ENCODE measurements at regions not wholly inside any gene's neighbourhood (a gene's known extent, or its start where the extent isn't known, plus 50 kb on each side); places are given as distances from the start of the nearest gene placed in this dataset.
A peak's percentile ranks its signal among the peaks of the same experiment; 100 is the strongest.

DNA sequence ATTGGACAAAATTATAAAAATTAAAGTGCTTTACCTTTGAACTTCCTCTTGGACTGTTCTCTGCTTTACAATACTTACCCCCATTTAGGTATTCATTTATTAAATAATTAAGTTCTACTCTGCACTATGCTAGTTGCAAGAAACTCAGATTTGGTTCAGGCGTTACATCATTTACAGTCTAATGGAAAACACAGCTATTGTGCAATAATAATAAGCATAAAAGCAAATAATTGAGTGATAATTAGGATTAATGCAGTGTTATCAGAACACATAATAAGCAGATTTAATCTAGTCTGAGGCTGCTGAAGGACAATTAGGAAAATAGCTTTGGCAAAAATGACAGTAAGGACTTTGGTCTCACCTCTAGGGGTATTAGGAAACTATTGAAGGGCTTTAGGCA, 493.2 kb upstream of the ADARB2 start:
- TF ChIP-seq, protein P1, sequence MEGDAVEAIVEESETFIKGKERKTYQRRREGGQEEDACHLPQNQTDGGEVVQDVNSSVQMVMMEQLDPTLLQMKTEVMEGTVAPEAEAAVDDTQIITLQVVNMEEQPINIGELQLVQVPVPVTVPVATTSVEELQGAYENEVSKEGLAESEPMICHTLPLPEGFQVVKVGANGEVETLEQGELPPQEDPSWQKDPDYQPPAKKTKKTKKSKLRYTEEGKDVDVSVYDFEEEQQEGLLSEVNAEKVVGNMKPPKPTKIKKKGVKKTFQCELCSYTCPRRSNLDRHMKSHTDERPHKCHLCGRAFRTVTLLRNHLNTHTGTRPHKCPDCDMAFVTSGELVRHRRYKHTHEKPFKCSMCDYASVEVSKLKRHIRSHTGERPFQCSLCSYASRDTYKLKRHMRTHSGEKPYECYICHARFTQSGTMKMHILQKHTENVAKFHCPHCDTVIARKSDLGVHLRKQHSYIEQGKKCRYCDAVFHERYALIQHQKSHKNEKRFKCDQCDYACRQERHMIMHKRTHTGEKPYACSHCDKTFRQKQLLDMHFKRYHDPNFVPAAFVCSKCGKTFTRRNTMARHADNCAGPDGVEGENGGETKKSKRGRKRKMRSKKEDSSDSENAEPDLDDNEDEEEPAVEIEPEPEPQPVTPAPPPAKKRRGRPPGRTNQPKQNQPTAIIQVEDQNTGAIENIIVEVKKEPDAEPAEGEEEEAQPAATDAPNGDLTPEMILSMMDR (IDR thresholded peaks at IDR 0.05; ENCODE audit: insufficient read depth, low read depth, low read length, missing control alignments) = no peak
- DNase-seq (ENCODE audit: low read depth) = no peak

DNA sequence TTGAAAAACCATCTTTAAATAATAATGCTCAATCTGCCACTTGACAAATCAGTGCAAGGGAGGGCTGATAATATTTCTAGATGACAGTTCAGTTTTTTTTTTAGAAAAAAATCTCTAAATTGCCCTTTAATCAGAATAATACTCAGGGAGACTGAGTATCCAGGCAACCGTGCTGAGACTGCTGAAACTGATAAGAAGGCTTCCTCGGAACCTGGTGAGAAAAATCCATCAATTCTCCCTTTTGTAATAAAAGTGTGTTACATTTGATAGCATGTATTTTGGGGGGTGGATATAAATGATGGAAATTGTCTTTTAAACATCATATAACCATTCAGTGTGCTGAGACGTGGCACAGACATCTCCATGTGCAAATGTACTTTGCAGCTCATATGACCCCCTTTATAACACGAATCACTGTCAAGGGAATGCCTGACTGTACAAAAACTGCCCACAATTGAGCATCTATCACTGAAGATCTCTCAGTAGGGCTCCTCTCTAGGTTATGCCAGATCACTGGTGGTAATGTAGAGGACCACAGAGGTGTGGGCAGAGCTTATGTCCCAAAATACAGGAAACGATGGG, 491.1 kb upstream of the ADARB2 start:
- TF ChIP-seq, protein P1 (IDR thresholded peaks at IDR 0.05; ENCODE audit: insufficient read depth, low read depth, low read length, missing control alignments) = no peak
- DNase-seq (ENCODE audit: low read depth) = no peak
- no peak overlapping the region for H3K4me3 ChIP-seq (ENCODE audit: low read length)

More for the DNA sequence above, 493.2 kb upstream of the ADARB2 start:
- H3K4me3 ChIP-seq (ENCODE audit: low read length) = no peak overlapping the region

DNA sequence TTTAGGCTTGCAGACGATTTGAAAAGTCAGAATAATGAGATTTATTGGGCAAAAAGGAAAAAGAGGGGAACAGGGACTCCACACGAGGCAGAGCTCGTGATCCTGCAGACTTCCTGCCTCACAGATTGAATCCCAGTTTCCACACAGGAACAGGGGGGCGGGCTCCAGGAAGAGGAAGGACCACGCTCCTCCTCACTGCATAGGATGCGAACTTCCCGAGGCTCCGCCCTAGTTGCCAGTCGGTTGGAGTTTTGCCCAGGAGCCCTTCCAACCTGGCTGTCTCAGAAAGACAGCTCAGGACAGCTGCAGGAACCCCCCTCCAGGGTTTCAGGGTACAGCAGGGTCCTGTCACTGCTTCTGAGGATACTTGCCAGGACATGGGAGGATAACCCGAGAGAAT, 488.3 kb upstream of the ADARB2 start:
- no peak for DNase-seq (ENCODE audit: low read depth)

DNA sequence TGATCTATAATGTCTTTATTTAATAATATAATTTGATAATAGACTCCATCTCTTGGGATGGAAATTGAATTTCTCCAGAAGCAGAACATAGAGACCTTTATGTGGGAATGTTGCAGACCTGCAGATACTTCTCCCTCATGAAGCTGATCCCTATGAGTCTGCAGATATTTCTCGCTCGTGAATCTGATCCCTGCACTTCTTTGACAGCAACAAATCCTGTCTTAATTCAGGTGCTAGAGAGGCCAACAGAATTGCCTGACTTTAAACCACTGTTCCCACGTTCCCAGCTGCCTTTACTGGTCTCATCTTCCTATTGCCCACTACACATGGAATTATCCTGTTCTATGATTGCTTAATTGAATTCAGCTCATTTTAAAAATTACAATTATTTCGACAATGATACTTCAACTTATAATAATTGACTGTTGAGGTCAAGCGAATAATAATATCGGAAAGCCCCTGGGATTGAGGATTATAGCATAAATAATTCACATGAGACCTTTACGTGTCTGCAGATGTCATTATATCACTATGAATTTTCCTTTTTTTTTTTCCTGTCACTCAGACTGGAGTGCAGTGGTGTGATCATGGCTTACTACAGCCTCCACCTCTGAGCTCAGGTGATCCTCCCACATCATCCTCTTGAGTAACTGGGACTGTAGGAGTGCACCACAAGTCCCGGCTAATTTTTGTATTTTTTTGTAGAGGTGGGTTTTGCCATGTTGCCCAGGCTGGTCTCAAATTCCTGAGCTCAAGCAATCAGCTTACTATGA, 486.4 kb upstream of the ADARB2 start:
- TF ChIP-seq, protein P1 (IDR thresholded peaks at IDR 0.05; ENCODE audit: insufficient read depth, low read depth, low read length, missing control alignments) = no peak
- H3K4me3 ChIP-seq (ENCODE audit: low read length) = no peak overlapping the region
- no peak for DNase-seq (ENCODE audit: low read depth)

More for the DNA sequence above, 488.3 kb upstream of the ADARB2 start:
- TF ChIP-seq, protein P1 (IDR thresholded peaks at IDR 0.05; ENCODE audit: insufficient read depth, low read depth, low read length, missing control alignments) = no peak
- H3K4me3 ChIP-seq (ENCODE audit: low read length) = no peak overlapping the region

DNA sequence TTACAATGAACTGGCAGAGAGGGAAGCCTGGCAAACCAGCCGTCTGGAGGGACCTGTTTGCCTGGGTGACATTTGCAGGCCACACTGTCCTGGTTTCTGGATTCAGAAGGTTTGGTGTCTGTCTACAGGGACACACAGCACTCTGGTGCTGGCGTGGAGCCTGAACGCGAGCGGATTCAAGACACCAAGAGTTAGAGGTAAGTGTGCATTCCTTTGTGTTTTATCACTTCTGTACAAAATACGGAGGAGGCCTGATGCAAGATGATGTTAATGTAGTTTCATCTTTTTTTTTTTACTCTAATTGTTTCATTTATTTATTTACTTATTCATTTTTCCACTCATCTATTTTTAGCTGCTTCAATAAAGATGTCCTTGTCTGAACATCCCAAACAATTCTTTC, 485.3 kb upstream of the ADARB2 start:
- TF ChIP-seq, protein P1 (IDR thresholded peaks at IDR 0.05; ENCODE audit: insufficient read depth, low read depth, low read length, missing control alignments) = no peak
- DNase-seq (ENCODE audit: low read depth) = peak; percentile 51
- H3K4me3 ChIP-seq (ENCODE audit: low read length) = no peak overlapping the region

DNA sequence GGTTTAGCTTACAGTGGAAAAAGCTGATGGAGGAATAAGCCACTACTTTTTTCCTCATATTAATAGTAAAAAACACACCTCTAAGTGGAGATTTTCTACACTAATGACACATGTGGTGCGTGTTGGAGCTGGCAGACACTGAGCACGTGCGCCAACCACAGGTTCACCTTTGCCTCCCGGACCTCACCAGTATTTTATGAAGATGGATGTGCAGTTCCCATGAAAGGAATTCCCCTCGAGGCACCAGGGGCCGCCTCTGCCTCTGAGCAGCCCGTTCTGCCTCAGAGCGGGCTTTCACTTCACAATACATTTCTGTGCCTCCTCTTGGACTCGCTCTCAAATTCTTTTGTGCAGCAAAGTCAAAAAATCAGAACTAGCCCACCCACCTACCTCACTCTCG, 477.5 kb upstream of the ADARB2 start:
- peak; percentile 88 for DNase-seq (ENCODE audit: low read depth)
- TF ChIP-seq, protein P1 (IDR thresholded peaks at IDR 0.05; ENCODE audit: insufficient read depth, low read depth, low read length, missing control alignments) = no peak
- H3K4me3 ChIP-seq (ENCODE audit: low read length) = no peak overlapping the region

Measured in epithelial cell of esophagus (primary cell).